ENCODE measurements at regions not wholly inside any gene's neighbourhood (a gene's known extent, or its start where the extent isn't known, plus 50 kb on each side); places are given as distances from the start of the nearest gene placed in this dataset.

DNA sequence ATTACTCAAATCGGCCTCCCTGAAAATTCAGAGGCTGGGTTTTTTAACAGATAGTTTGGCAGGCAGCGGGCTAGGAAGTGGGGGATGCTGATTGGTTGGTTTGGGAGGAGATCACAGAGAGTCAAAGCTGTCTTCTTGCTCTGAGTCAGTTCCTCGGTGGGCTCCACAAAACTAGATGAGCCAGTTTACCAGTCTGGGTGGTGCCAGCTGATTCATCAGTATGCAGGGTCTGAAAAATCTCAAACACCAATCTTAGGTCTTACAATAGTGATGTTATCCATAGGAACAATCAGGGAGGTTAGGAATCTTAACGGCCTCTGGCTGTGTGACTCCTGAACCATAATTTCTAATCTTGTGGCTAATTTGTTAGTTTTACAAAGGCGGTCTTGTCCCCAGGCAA is 190.7 kb downstream of the C6orf118 start:
- TF ChIP-seq, protein P1, sequence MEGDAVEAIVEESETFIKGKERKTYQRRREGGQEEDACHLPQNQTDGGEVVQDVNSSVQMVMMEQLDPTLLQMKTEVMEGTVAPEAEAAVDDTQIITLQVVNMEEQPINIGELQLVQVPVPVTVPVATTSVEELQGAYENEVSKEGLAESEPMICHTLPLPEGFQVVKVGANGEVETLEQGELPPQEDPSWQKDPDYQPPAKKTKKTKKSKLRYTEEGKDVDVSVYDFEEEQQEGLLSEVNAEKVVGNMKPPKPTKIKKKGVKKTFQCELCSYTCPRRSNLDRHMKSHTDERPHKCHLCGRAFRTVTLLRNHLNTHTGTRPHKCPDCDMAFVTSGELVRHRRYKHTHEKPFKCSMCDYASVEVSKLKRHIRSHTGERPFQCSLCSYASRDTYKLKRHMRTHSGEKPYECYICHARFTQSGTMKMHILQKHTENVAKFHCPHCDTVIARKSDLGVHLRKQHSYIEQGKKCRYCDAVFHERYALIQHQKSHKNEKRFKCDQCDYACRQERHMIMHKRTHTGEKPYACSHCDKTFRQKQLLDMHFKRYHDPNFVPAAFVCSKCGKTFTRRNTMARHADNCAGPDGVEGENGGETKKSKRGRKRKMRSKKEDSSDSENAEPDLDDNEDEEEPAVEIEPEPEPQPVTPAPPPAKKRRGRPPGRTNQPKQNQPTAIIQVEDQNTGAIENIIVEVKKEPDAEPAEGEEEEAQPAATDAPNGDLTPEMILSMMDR (IDR thresholded peaks at IDR 0.05) = no peak

DNA sequence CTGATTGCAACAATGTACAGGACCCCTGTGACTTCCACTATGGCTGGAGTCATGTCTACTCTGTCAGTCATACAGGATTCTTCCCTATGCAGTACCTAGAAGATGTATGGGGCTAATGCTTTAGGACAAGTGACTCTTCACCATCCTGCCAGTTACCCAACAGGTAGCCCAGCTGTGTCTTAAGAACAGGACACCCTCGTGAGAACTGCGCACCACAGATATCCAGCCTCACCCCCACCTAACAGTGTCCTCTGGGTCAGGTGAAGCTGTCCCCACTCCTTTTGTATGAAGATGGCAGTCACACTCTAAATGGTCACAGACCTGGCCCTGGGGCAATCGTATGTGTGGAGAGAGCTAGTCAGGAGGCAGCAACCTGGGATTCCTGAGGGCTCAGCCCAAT is 191.6 kb downstream of the C6orf118 start:
- TF ChIP-seq, protein P1 (IDR thresholded peaks at IDR 0.05) = no peak

DNA sequence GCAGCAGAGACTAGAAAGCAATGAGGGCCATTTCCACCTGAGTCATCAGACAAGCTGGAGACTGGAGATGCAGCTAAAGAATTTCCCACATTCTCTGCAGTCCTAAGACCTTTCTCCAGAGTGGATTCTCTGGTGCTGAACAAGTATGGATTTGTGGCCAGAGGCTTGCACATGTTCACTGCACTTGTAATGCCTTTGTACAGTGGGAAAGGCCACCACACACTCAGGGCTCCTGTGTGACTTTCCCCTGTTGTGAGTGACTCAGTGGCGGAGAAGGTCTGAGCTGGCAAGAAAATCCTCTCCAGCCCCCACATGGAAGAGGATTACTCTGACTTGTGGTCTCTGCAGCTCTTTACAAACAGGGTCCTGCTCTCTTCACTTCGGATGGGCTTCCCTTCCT is 192.3 kb downstream of the C6orf118 start:
- TF ChIP-seq, protein P1 (IDR thresholded peaks at IDR 0.05) = no peak

DNA sequence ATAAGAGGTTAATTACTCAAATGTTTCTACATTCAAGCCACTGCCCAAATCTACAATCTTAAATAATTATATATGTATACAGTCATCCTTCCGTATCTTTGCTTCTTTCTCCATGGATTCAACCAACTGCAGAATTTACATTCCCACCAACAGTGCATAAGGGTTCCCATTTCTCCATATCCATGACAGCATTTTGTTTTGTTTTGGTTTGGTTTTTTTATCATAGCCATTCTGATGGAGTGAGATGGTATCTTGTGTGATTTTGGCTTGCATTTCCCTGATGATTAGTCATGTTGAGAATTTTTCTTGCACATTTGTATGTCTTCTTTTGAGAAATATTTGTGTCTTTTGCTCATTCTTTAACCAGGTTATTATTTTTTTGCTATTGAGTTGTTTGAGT is 198.5 kb downstream of the C6orf118 start:
- TF ChIP-seq, protein P1 (IDR thresholded peaks at IDR 0.05) = no peak

DNA sequence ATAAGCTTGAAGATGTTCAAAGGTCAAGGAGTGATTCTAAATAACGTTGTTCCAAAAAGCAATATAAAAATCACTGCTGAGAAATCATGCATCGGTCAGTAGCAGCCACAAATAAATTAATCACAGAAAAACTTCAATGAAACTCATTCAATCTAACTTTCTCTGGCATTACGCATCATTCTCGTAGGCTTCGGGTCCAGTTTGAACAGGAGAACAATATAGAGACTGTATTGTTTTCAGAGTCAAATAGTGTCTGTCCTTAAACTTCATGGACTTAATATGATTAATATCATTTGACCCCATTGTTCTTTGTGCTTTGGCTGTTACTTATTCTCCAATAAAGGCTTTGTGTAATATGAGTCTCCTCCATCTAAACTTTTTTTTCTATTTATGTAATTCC is 200.4 kb downstream of the C6orf118 start:
- TF ChIP-seq, protein P1 (IDR thresholded peaks at IDR 0.05) = no peak

DNA sequence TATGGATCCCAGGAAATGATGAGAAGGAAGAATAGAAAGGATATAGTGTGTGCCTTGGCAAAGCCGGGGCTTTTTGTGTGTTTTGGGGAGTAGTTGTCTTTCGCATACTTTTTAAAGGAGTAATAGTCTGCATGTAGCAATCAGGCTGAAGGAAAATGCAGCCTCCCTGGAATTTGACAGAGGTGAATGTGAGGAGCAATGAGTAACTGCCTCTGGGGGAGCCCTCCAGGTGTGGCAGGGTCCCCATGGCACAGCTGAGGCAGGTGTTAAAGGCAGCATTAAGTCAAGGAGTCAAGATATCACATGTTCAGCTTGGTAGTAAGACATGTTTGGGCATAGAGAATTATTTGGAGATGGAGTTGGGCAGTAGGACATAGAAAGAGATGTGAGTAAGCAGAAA is 203.1 kb downstream of the C6orf118 start:
- TF ChIP-seq, protein P1 (IDR thresholded peaks at IDR 0.05) = no peak

DNA sequence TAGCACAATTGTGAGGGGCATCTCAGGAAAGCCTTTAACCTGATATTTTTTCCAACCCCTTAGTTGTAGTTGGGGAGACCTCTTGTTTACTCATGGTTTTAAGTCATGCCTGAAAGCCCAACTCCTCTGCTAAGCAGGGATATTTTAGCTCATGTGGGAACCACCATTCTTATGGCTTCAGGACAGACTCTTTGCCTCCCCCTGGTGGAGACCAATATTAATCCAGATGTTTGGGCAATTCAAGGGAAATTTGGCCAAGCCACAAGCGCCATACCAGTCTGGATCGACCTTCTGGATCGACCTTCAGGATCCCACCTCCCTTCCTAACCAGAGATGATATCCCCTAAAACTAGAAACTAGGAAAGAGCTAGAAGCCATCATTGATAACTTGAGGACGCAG is 211.2 kb downstream of the C6orf118 start:
- TF ChIP-seq, protein P1 (IDR thresholded peaks at IDR 0.05) = peak; percentile 35; the same call in 1 of the 2 replicates

DNA sequence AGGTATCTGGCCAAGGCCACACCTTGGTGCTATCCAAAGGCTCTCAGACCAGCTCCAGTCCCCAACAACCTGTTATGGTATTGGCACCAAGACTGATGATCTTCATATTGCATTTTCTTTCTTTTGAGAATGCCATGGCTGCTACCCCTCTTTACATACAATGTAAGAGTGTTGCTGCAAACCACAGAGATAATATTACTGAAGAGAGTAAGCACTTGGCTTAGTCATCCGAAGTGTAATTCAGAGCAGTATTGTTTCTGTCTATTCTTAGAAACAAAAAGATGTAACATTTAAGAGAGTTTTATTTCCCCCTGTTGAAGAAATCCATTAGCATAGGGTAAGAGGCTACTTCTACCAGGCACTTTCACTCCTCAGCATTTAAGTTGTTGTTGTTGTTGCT is 212.5 kb downstream of the C6orf118 start:
- TF ChIP-seq, protein P1 (IDR thresholded peaks at IDR 0.05) = no peak
